ENCODE measurements at regions not wholly inside any gene's neighbourhood (a gene's known extent, or its start where the extent isn't known, plus 50 kb on each side); places are given as distances from the start of the nearest gene placed in this dataset.

DNA sequence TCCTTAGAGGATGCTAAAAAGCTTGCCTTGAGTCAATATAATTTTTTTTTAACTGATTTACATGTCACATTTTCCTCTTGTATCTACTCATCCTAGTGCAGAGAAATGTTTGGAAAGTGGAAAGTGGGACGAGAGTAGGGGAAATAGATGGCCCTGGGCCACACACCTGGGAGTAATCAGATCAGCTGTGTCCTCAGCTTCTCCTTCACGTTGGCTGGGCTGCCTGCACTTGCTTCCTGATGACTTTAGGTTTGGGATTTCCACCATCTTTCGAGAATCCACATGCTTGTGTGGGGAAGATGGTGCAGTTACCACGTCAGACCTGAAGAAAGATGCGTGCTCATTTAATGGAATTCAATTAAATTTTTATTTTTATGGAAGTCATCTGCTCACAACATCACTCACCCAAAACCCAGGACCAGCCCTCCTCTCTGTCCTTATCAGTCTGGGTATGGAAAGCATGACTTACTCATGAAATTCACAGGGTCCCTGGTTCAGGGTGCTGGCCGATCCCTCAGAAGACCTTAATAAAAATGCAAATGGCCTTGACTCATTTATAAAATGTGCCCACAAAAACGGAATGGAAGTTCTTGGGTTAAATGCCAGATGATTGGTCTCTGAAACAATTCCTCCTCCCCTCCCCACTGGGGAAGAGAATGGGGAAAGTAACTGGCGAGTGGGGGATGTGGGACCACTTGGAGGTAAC, 74.5 kb upstream of the TIAM2 start:
- FAIRE-seq (no peak), DNase-seq (no peak)
- H3K9me3 ChIP-seq (ENCODE audit: control insufficient read depth in 2 of 3, insufficient read depth in 1 of 3, low read length in 3 of 3): no peaks in the 10 kb centered on the region
- no peaks in the 10 kb centered on the region for H3K27me3 ChIP-seq (ENCODE audit: control insufficient read depth, insufficient read depth, low read length)
- intact Hi-C loops (cut with DNase I): loop anchor here (10.0 kb wide), 1 partner anchor 254 kb away; no protein-coding TSS in a partner anchor
- TF ChIP-seq, protein P1, sequence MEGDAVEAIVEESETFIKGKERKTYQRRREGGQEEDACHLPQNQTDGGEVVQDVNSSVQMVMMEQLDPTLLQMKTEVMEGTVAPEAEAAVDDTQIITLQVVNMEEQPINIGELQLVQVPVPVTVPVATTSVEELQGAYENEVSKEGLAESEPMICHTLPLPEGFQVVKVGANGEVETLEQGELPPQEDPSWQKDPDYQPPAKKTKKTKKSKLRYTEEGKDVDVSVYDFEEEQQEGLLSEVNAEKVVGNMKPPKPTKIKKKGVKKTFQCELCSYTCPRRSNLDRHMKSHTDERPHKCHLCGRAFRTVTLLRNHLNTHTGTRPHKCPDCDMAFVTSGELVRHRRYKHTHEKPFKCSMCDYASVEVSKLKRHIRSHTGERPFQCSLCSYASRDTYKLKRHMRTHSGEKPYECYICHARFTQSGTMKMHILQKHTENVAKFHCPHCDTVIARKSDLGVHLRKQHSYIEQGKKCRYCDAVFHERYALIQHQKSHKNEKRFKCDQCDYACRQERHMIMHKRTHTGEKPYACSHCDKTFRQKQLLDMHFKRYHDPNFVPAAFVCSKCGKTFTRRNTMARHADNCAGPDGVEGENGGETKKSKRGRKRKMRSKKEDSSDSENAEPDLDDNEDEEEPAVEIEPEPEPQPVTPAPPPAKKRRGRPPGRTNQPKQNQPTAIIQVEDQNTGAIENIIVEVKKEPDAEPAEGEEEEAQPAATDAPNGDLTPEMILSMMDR (IDR thresholded peaks at IDR 0.05; ENCODE audit: borderline replicate concordance, extremely low read depth, insufficient read depth): no peak
- no peak overlapping the region for H3K4me3 ChIP-seq (ENCODE audit: low read length in 3 of 3)
- no peaks in the 10 kb centered on the region for H3K36me3 ChIP-seq (ENCODE audit: control insufficient read depth in 2 of 3, insufficient read depth in 3 of 3, low read length in 3 of 3)
- H3K27ac ChIP-seq (ENCODE audit: low read depth in 2 of 2, low read length in 2 of 2): no peak overlapping the region
- H3K9ac ChIP-seq (ENCODE audit: low read length in 3 of 3): no peak overlapping the region
- H3K4me1 ChIP-seq (ENCODE audit: control insufficient read depth in 2 of 3, insufficient read depth in 2 of 3, low read depth in 1 of 3, low read length in 3 of 3): no peaks in the 10 kb centered on the region

DNA sequence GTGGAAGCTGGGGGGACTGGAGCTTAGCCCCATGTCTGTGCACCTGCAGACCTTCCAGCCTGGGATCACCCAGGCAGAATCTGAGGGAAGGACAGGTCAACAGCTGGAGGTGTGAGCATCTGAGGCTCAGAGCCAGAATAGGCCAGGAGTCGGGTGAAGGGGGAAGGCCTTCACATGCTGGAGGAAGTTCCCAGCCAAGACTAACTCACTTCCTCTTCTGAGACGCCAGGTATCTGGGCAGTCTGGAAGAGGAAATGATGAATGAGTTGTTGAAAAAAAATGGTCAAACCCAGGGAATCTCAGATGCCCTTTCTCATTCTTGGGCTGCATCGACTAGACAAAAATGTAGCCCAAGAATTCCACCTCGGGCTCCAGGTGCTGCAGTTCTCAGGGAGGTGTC, 73.6 kb upstream of the TIAM2 start:
- H3K36me3 ChIP-seq (ENCODE audit: control insufficient read depth in 2 of 3, insufficient read depth in 3 of 3, low read length in 3 of 3): no peaks in the 10 kb centered on the region
- no peak for FAIRE-seq
- H3K4me1 ChIP-seq (ENCODE audit: control insufficient read depth in 2 of 3, insufficient read depth in 2 of 3, low read depth in 1 of 3, low read length in 3 of 3): no peaks in the 10 kb centered on the region
- no peak overlapping the region for H3K4me3 ChIP-seq (ENCODE audit: low read length in 3 of 3)
- DNase-seq: no peak
- H3K9me3 ChIP-seq (ENCODE audit: control insufficient read depth in 2 of 3, insufficient read depth in 1 of 3, low read length in 3 of 3): no peaks in the 10 kb centered on the region
- intact Hi-C loops (cut with DNase I): loop anchor here (10.0 kb wide), 1 partner anchor 253 kb away; no protein-coding TSS in a partner anchor
- H3K27ac ChIP-seq (ENCODE audit: low read depth in 2 of 2, low read length in 2 of 2): no peak overlapping the region
- H3K9ac ChIP-seq (ENCODE audit: low read length in 3 of 3): no peak overlapping the region
- TF ChIP-seq, protein P1 (IDR thresholded peaks at IDR 0.05; ENCODE audit: borderline replicate concordance, extremely low read depth, insufficient read depth): no peak
- H3K27me3 ChIP-seq (ENCODE audit: control insufficient read depth, insufficient read depth, low read length): no peaks in the 10 kb centered on the region

DNA sequence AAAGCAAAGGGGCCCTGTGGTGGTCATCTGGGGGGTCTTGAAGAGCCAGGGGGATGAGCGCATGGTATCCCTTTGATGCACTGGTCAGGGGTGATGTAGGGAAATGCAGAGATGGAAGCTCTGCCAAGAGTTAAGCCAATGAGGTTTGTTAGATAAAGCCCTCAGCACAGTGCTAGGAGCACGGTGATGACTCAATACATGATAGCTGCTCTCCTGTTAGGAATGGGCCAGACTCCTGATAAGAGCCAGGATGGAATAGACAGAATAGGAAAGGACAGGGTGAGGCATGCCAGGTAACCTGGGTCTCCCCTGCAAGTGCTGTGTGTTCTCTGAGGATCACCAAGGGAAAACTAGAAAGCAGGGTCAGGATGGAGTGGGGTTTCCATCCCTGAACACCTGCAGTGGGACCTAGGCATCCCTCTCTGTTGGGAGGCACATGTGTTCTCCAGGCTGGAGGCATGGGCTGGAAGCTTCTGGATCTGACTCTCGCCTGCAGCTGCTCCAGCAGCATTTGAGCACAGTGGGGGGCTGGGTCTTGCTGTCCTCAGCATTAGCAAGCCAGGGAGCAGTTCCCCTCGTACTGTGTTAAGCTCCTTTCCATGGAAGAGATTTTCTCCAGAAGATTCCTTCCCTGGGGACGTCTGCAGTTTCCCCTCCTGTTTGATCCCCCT, 71.8 kb upstream of the TIAM2 start:
- Histone ChIP-seq H3K36me3 (ENCODE audit: control insufficient read depth in 2 of 3, insufficient read depth in 3 of 3, low read length in 3 of 3) (no peaks in the 10 kb centered on the region), H3K27me3 (ENCODE audit: control insufficient read depth, insufficient read depth, low read length) (no peaks in the 10 kb centered on the region), H3K27ac (ENCODE audit: low read depth in 2 of 2, low read length in 2 of 2) (no peak overlapping the region), H3K9me3 (ENCODE audit: control insufficient read depth in 2 of 3, insufficient read depth in 1 of 3, low read length in 3 of 3) (no peaks in the 10 kb centered on the region), H3K4me3 (ENCODE audit: low read length in 3 of 3) (no peak overlapping the region), H3K9ac (ENCODE audit: low read length in 3 of 3) (no peak overlapping the region), H3K4me1 (ENCODE audit: control insufficient read depth in 2 of 3, insufficient read depth in 2 of 3, low read depth in 1 of 3, low read length in 3 of 3) (no peaks in the 10 kb centered on the region)
- intact Hi-C loops (cut with DNase I): loop anchor here (10.0 kb wide), 1 partner anchor 251 kb away; no protein-coding TSS in a partner anchor
- TF ChIP-seq, protein P1 (IDR thresholded peaks at IDR 0.05; ENCODE audit: borderline replicate concordance, extremely low read depth, insufficient read depth): no peak
- DNase-seq (no peak), FAIRE-seq (no peak)
